Kidney (tissue), 13 donors: ENCODE measurements at regions not wholly inside any gene's neighbourhood (a gene's known extent, or its start where the extent isn't known, plus 50 kb on each side); places are given as distances from the start of the nearest gene placed in this dataset.

ENCODE experiments used
- DNase-seq, 5 donors: peaks; one replicate each; pipeline ENCODE4 v3.0.0-alpha.2; 2013 to 2020
- FAIRE-seq: peaks from 2 replicates; lab custom pipeline; 2012; peaks lifted over from hg19 to GRCh38; lab: Jason Lieb, UNC
- H3K27ac ChIP-seq, 2 donors: one replicate each; pipeline ENCODE4 v1.7.0; 2013; ENCODE audit warnings: low read depth in 2 of 2, low read length in 2 of 2, inconsistent platforms in 1 of 2
- H3K27me3 ChIP-seq: one replicate; pipeline ENCODE4 v1.7.1; 2013; ENCODE audit warnings: low read length, inconsistent platforms; ENCODE audit not compliant: control insufficient read depth, insufficient read depth
- H3K36me3 ChIP-seq, 3 donors: one replicate each; pipeline versions ENCODE4 v1.7.0 to v1.7.1; 2013; ENCODE audit warnings: low read length in 3 of 3, control low read depth in 1 of 3, inconsistent platforms in 1 of 3; ENCODE audit not compliant: insufficient read depth in 3 of 3, control insufficient read depth in 2 of 3
- H3K4me1 ChIP-seq, 3 donors: one replicate each; pipeline versions ENCODE4 v1.7.0 to v1.7.1; 2013; ENCODE audit warnings: low read length in 3 of 3, inconsistent platforms in 1 of 3, low read depth in 1 of 3; ENCODE audit not compliant: control insufficient read depth in 2 of 3, insufficient read depth in 2 of 3
- H3K4me3 ChIP-seq, 3 donors: one replicate each; pipeline versions ENCODE4 v1.7.0 to v1.8.1; 2013; ENCODE audit warnings: low read length in 3 of 3, control low read depth in 1 of 3, inconsistent platforms in 1 of 3
- H3K9ac ChIP-seq, 3 donors: one replicate each; pipeline versions ENCODE4 v1.7.0 to v1.7.1; 2013; ENCODE audit warnings: low read length in 3 of 3, control low read depth in 1 of 3, inconsistent platforms in 1 of 3
- H3K9me3 ChIP-seq, 3 donors: one replicate each; pipeline versions ENCODE4 v1.7.0 to v1.7.1; 2013; ENCODE audit warnings: low read length in 3 of 3, control low read depth in 1 of 3, inconsistent platforms in 1 of 3; ENCODE audit not compliant: control insufficient read depth in 2 of 3, insufficient read depth in 1 of 3
- CTCF ChIP-seq: IDR thresholded peaks from 3 replicates; pipeline ENCODE4 v1.5.1; 2012; ENCODE audit warnings: mild to moderate bottlenecking, moderate library complexity, borderline replicate concordance; ENCODE audit not compliant: insufficient read depth; ENCODE audit errors: extremely low read depth
- intact Hi-C: fragments of 100-400 bp; cut with DNase I; formaldehyde crosslinking; loops from one replicate; pipeline ENCODE4 v1.11.1; 2022
- donor health status: control.
- donor health status: control.
- donor health status: control.
- donor health status: control.
- donor health status: control.
- donor health status: DM: yes; HTN: yes; CAD: no.
- donor health status: Normal renal cell carcinoma (clear cell type).

GRCh38 chr6:17013701-17014100 is 88.1 kb upstream of the STMND1 start:
- DNase-seq (no peak), FAIRE-seq (no peak)
- no peaks in the 10 kb centered on the region for H3K4me1 ChIP-seq
- peaks cover 0 to 2% (median 0%) of the 10 kb centered on the region in 3 donors for H3K9me3 ChIP-seq
- no peak overlapping the region for H3K9ac ChIP-seq
- no peaks in the 10 kb centered on the region for H3K36me3 ChIP-seq
- no peaks in the 10 kb centered on the region for H3K27me3 ChIP-seq
- H3K4me3 ChIP-seq = no peak overlapping the region
- no peak overlapping the region for H3K27ac ChIP-seq
- intact Hi-C loops = no loop called here
- no peak for TF ChIP-seq CTCF

GRCh38 chr6:17012421-17013225 is 89.2 kb upstream of the STMND1 start:
- Histone ChIP-seq H3K4me1 (no peaks in the 10 kb centered on the region), H3K4me3 (no peak overlapping the region), H3K9me3 (peaks cover 0 to 3% (median 2%) of the 10 kb centered on the region in 3 donors), H3K36me3 (no peaks in the 10 kb centered on the region), H3K9ac (no peak overlapping the region), H3K27me3 (no peaks in the 10 kb centered on the region), H3K27ac (no peak overlapping the region)
- peak in 4 of 5 donors; percentile 37 to 56 (median 43) for DNase-seq
- no peak for FAIRE-seq
- intact Hi-C loops = no loop called here
- TF ChIP-seq CTCF = peak; percentile 21

GRCh38 chr6:17011985-17012384 is 89.9 kb upstream of the STMND1 start:
- H3K36me3 ChIP-seq = no peaks in the 10 kb centered on the region
- no peak overlapping the region for H3K9ac ChIP-seq
- FAIRE-seq (no peak), DNase-seq (no peak)
- H3K4me1 ChIP-seq = no peaks in the 10 kb centered on the region
- intact Hi-C loops = no loop called here
- no peak for TF ChIP-seq CTCF
- peaks cover 0 to 3% (median 2%) of the 10 kb centered on the region in 3 donors for H3K9me3 ChIP-seq
- no peak overlapping the region for H3K4me3 ChIP-seq
- no peaks in the 10 kb centered on the region for H3K27me3 ChIP-seq
- H3K27ac ChIP-seq = no peak overlapping the region
